Adrenal gland (tissue), 5 donors: ENCODE measurements at regions not wholly inside any gene's neighbourhood (a gene's known extent, or its start where the extent isn't known, plus 50 kb on each side); places are given as distances from the start of the nearest gene placed in this dataset.

Experiments
- CTCF ChIP-seq, 6 experiments: fragments of 450-650 bp in 4 of 6; fragments of 200-600 bp in 2 of 6; sonication (generic) in 1 of 6; IDR thresholded peaks; 1 replicate in 5 of 6; 2 replicates in 1 of 6; pipeline versions ENCODE4 v1.5.1 to v1.8.0; 2016 to 2021; ENCODE audit warnings: antibody characterized with exemption in 6 of 6, mild to moderate bottlenecking in 2 of 6, moderate library complexity in 1 of 6
- POLR2A ChIP-seq, 2 donors: fragments of 450-650 bp; IDR thresholded peaks; one replicate each; pipeline ENCODE4 v1.6.1; 2017; ENCODE audit warnings: antibody characterized with exemption in 2 of 2, mild to moderate bottlenecking in 2 of 2, moderate library complexity in 1 of 2
- donor health status: DM: no; HTN: no; CAD: no.

DNA sequence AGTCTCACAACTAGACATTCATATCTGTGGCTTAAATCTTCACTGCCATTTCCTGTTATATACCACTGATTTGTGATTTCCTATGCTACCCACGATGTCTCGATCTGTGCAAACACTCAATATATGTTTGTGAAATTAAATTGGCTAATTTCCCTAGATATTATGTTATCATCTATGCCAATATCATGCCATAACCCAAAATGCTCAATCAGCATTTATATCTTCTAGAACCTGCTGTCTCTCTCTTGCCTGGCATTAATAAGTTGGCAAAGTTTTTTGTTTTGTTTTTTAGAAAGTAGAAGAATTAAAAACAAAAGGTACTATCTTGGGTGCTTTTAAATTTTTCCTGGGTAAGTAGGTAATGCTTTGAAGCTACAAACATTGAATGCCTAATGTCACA lies 358.5 kb upstream of the DAB1 start:
- TF ChIP-seq CTCF (IDR thresholded peaks at IDR 0.05) = no peak
- TF ChIP-seq POLR2A (IDR thresholded peaks at IDR 0.05) = no peak
